ENCODE measurements at regions not wholly inside any gene's neighbourhood (a gene's known extent, or its start where the extent isn't known, plus 50 kb on each side); places are given as distances from the start of the nearest gene placed in this dataset.
A peak's percentile ranks its signal among the peaks of the same experiment; 100 is the strongest.

- DNase-seq (ENCODE audit: low read depth) = no peak
- no peak for TF ChIP-seq CTCF (IDR thresholded peaks at IDR 0.05; ENCODE audit: insufficient read depth, low read length)
- no peak overlapping the region for H3K4me3 ChIP-seq (ENCODE audit: low read depth, low read length)
Observed at GRCh38 chr5:173807181-173807655, 80.9 kb upstream of the CPEB4 start.

GRCh38 chr5:173808079-173808808 is 79.9 kb upstream of the CPEB4 start:
- DNase-seq (ENCODE audit: low read depth) = no peak
- H3K4me3 ChIP-seq (ENCODE audit: low read depth, low read length) = no peak overlapping the region
- TF ChIP-seq CTCF (IDR thresholded peaks at IDR 0.05; ENCODE audit: insufficient read depth, low read length) = no peak

- no peak overlapping the region for H3K4me3 ChIP-seq (ENCODE audit: low read depth, low read length)
- no peak for DNase-seq (ENCODE audit: low read depth)
- TF ChIP-seq CTCF (IDR thresholded peaks at IDR 0.05; ENCODE audit: insufficient read depth, low read length) = no peak
Observed at GRCh38 chr5:173809014-173809413, 79.1 kb upstream of the CPEB4 start.

GRCh38 chr5:173812811-173813550 is 75.2 kb upstream of the CPEB4 start:
- TF ChIP-seq CTCF (IDR thresholded peaks at IDR 0.05; ENCODE audit: insufficient read depth, low read length) = no peak
- peak; percentile 28 for DNase-seq (ENCODE audit: low read depth)
- H3K4me3 ChIP-seq (ENCODE audit: low read depth, low read length) = no peak overlapping the region

GRCh38 chr5:173814053-173814452 is 74.1 kb upstream of the CPEB4 start:
- TF ChIP-seq CTCF (IDR thresholded peaks at IDR 0.05; ENCODE audit: insufficient read depth, low read length) = no peak
- DNase-seq (ENCODE audit: low read depth) = no peak
- H3K4me3 ChIP-seq (ENCODE audit: low read depth, low read length) = no peak overlapping the region

GRCh38 chr5:173815571-173815970 is 72.6 kb upstream of the CPEB4 start:
- no peak overlapping the region for H3K4me3 ChIP-seq (ENCODE audit: low read depth, low read length)
- no peak for TF ChIP-seq CTCF (IDR thresholded peaks at IDR 0.05; ENCODE audit: insufficient read depth, low read length)

More at GRCh38 chr5:173815571-173815970, 72.6 kb upstream of the CPEB4 start:
- DNase-seq (ENCODE audit: low read depth) = no peak
